HG03108 (cell line): ENCODE measurements at regions not wholly inside any gene's neighbourhood (a gene's known extent, or its start where the extent isn't known, plus 50 kb on each side); places are given as distances from the start of the nearest gene placed in this dataset.

Experiments
- ATAC-seq: cut with Tn5 transposase; IDR thresholded peaks from one replicate; pipeline ENCODE4 v1.9.1; 2021; ENCODE audit warnings: moderate library complexity; ENCODE audit not compliant: unreplicated experiment

GRCh38 chr4:178347111-178347510 is 904.9 kb upstream of the AGA start:
- no peak for ATAC-seq

- no peak for ATAC-seq
Observed at GRCh38 chr4:178349601-178350000, 907.4 kb upstream of the AGA start.

- no peak for ATAC-seq
Observed at GRCh38 chr4:178351185-178351584, 908.9 kb upstream of the AGA start.

- no peak for ATAC-seq
Observed at GRCh38 chr4:178356725-178357124, 914.5 kb upstream of the AGA start.

GRCh38 chr4:178385481-178385880 is 943.2 kb upstream of the AGA start:
- ATAC-seq: no peak

- no peak for ATAC-seq
Observed at GRCh38 chr4:178387756-178388155, 945.5 kb upstream of the AGA start.

- no peak for ATAC-seq
Observed at GRCh38 chr4:178395798-178396197, 953.6 kb upstream of the AGA start.

GRCh38 chr4:178412455-178412854 is 970.2 kb upstream of the AGA start:
- ATAC-seq: no peak

- ATAC-seq: no peak
Observed at GRCh38 chr4:178414042-178414441, 971.8 kb upstream of the AGA start.

- no peak for ATAC-seq
Observed at GRCh38 chr4:178414881-178415446, 972.7 kb upstream of the AGA start.

- ATAC-seq: no peak
Observed at GRCh38 chr4:178415925-178416324, 973.7 kb upstream of the AGA start.

GRCh38 chr4:178423366-178423765 is 981.1 kb upstream of the AGA start:
- no peak for ATAC-seq

- ATAC-seq: no peak
Observed at GRCh38 chr4:178426871-178427270, 984.6 kb upstream of the AGA start.

- ATAC-seq: no peak
Observed at GRCh38 chr4:178427663-178428062, 985.4 kb upstream of the AGA start.

- no peak for ATAC-seq
Observed at GRCh38 chr4:178448372-178449035, 1006.3 kb upstream of the AGA start.

GRCh38 chr4:178450614-178451013 is 1008.4 kb upstream of the AGA start:
- ATAC-seq: no peak

- no peak for ATAC-seq
Observed at GRCh38 chr4:178453057-178453456, 1010.8 kb upstream of the AGA start.

- no peak for ATAC-seq
Observed at GRCh38 chr4:178457286-178457685, 1015.0 kb upstream of the AGA start.

- ATAC-seq: no peak
Observed at GRCh38 chr4:178462710-178463109, 1020.5 kb upstream of the AGA start.

GRCh38 chr4:178463747-178464146 is 1021.5 kb upstream of the AGA start:
- no peak for ATAC-seq

- no peak for ATAC-seq
Observed at GRCh38 chr4:178470996-178471784, 1029.0 kb upstream of the AGA start.

GRCh38 chr4:178471994-178472393 is 1029.8 kb upstream of the AGA start:
- no peak for ATAC-seq
